ENCODE measurements at regions not wholly inside any gene's neighbourhood (a gene's known extent, or its start where the extent isn't known, plus 50 kb on each side); places are given as distances from the start of the nearest gene placed in this dataset.
"Not testable (repeated sequence)": the region's sequence is repeated elsewhere in the genome, so short reads cannot be mapped to it uniquely, and the experiment has no call there.

DNA sequence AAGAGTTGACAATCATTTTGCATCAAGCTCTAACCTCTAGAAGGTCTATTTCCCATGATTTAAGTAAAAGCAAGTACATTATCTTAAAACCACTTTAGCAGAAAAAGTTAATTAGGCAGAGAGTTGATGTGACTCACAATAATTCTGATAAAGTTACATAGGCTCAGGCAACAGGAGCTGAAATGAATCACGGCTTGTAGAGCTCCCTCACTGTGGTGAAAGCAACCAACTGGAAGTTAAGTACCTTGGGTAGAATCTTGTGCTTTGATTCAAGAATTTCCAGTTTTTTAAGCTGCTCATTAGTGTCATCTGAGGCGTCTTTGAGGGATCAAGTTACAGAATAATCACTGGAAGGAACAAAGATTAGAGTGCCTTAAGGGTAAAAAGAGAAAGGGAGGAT lies 68.9 kb upstream of the NFE2L3 start:
- no peak for DNase-seq
- H3K36me3 ChIP-seq, result no peaks in the 10 kb centered on the region
- no peak for ATAC-seq

DNA sequence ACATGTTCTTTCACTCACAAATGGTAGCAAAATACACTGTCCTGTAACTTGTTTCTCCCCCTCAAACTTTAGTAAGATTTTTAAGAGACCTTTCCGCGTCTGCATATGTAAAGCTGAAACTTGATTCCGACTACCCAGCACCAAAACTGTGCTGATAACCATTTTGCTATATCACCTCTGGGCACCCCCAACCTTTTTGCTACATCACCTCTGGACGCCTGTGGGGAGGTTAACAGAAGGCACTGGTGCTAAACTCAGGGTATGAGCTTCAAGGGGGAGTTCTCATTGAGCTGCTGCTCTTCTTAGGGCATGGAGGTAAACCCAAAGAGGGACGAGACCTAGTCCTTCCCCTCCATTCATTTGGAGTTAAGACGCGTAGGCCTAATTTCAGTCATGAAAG lies 67.6 kb upstream of the NFE2L3 start:
- Histone ChIP-seq H3K36me3 (no peaks in the 10 kb centered on the region), H3K27ac (no peak overlapping the region), H3K4me1 (no peaks in the 10 kb centered on the region), H3K4me3 (no peak overlapping the region), H3K9me3 (no peaks in the 10 kb centered on the region), H3K27me3 (ENCODE audit: low read depth) (no peaks in the 10 kb centered on the region)
- DNase-seq (no peak), ATAC-seq (no peak)
- TF ChIP-seq, protein P1, sequence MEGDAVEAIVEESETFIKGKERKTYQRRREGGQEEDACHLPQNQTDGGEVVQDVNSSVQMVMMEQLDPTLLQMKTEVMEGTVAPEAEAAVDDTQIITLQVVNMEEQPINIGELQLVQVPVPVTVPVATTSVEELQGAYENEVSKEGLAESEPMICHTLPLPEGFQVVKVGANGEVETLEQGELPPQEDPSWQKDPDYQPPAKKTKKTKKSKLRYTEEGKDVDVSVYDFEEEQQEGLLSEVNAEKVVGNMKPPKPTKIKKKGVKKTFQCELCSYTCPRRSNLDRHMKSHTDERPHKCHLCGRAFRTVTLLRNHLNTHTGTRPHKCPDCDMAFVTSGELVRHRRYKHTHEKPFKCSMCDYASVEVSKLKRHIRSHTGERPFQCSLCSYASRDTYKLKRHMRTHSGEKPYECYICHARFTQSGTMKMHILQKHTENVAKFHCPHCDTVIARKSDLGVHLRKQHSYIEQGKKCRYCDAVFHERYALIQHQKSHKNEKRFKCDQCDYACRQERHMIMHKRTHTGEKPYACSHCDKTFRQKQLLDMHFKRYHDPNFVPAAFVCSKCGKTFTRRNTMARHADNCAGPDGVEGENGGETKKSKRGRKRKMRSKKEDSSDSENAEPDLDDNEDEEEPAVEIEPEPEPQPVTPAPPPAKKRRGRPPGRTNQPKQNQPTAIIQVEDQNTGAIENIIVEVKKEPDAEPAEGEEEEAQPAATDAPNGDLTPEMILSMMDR (IDR thresholded peaks at IDR 0.05), result no peak
- intact Hi-C loops (cut with DNase I), result no loop called here

More for the DNA sequence above, 68.9 kb upstream of the NFE2L3 start:
- Histone ChIP-seq H3K9me3 (no peaks in the 10 kb centered on the region), H3K27ac (no peak overlapping the region), H3K4me3 (no peak overlapping the region), H3K27me3 (ENCODE audit: low read depth) (no peaks in the 10 kb centered on the region), H3K4me1 (peaks cover 10% of the 10 kb centered on the region)
- intact Hi-C loops (cut with DNase I), result no loop called here
- TF ChIP-seq, protein P1 (IDR thresholded peaks at IDR 0.05), result no peak

DNA sequence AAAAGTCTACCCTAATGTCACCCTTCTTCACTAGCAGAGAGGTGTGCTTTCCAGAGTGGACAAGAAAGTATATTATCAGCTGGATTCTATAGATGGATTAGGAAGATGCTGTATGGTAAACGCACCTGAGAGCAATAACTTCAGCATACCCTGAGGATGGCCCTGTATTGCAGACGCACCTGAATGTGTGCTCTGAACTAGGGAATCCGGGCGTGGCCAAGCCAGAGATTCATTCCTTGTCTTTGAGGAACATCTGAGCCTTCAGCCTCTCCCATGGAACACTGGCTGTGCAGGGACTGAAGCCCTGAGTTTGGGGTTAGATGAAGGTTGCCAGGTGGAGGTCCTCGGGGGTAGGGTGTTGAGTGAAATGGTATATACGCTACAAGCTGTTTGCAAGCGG lies 66.2 kb upstream of the NFE2L3 start:
- no peak for DNase-seq
- H3K4me1 ChIP-seq, result peaks cover 3% of the 10 kb centered on the region
- H3K4me3 ChIP-seq, result no peak overlapping the region
- ATAC-seq, result no peak
- no peaks in the 10 kb centered on the region for H3K9me3 ChIP-seq
- no peaks in the 10 kb centered on the region for H3K36me3 ChIP-seq
- TF ChIP-seq, protein P1 (IDR thresholded peaks at IDR 0.05), result no peak
- intact Hi-C loops (cut with DNase I), result loop anchor here (5.0 kb wide), 1 partner anchor 277 kb away; no protein-coding TSS in a partner anchor
- no peak overlapping the region for H3K27ac ChIP-seq
- H3K27me3 ChIP-seq (ENCODE audit: low read depth), result no peaks in the 10 kb centered on the region

DNA sequence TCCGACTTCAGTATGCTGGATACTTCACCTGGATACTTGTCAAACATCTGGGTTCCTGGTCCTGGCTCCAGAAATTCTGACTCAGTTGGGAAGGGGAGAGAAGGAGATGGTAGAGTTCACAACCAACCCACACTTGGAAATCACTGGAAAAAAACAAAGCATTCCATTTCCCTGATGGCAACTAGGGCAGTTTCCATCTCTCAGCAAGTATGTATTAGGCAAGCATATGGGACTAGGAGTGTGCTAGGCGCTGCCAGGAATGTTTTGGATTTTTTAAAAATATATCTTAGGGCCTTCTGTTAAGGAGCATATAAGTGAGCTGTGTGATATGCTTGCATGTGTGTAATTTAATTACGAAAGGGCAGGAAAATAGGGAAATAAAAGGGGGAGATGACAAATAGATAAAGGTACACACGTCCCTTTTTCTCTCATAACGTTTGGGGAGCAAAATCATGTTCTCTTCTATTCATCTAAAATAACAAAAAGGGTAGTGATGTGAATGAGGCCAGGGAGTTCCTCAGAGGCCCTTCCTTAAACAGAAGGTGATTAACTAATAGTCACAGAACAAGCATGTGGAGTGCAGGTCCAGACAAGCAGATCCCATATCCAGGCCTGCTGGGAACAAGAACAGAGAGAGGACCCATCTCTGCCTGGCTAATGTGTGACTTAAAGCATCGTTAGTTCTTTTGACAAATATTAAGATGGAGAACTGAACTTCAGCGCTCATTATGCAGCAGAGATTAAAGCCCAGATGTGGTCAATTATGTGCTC lies 64.5 kb upstream of the NFE2L3 start:
- Histone ChIP-seq H3K4me1 (peaks cover 5% of the 10 kb centered on the region), H3K4me3 (no peak overlapping the region), H3K36me3 (no peaks in the 10 kb centered on the region), H3K27me3 (ENCODE audit: low read depth) (no peaks in the 10 kb centered on the region), H3K9me3 (no peaks in the 10 kb centered on the region), H3K27ac (no peak overlapping the region)
- TF ChIP-seq, protein P1 (IDR thresholded peaks at IDR 0.05), result no peak
- intact Hi-C loops (cut with DNase I), result loop anchor here (5.0 kb wide), 1 partner anchor 275 kb away; no protein-coding TSS in a partner anchor
- DNase-seq (no peak), ATAC-seq (no peak)

DNA sequence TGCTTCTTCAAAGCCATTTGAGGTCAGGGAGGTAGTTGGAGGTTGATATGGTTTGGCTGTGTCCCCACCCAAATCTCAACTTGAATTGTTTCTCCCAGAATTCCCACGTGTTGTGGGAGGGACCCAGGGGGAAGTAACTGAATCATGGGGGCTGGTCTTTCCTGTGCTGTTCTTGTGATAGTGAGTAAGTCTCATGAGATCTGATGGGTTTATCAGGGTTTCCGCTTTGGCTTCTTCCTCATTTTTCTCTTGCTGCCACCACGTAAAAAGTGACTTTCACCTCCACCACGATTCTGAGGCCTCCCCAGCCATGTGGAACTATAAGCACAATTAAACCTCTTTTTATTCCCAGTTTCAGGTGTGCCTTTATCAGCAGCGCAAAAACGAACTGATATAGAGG lies 62.5 kb upstream of the NFE2L3 start:
- not testable (repeated sequence) for ATAC-seq
- intact Hi-C loops (cut with DNase I), result loop anchor here (5.0 kb wide), 1 partner anchor 273 kb away; no protein-coding TSS in a partner anchor

DNA sequence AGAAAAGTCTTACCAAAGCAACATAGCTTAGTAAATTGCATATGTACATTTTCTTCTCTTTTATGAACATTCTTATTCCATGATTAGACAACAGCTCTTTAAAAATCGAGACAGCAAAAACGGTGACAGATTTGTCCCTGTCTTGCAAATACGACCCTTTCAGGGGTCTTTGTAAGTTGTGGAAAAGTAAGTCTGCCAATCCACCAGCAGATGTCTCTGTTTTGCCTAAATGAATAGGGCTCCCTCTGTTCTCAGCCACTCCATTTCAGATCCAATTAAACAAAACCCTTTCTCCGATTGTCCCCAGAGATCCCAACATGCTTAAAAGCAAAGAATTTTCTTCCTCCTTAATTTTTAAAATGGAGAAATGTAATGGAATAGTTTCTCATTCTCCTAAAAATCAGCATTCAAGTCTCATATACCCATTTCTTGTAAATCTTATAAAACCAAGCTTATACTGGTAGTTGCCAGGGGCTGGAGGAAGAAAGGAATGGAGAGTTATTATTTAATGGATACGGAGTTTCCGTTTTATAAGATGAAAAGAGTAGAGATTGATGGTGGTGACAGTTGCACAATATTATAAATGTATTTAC lies 61.0 kb upstream of the NFE2L3 start:
- intact Hi-C loops (cut with DNase I), result no loop called here
- no peak for DNase-seq
- Histone ChIP-seq H3K36me3 (no peaks in the 10 kb centered on the region), H3K9me3 (no peaks in the 10 kb centered on the region), H3K27ac (no peak overlapping the region), H3K4me3 (peak overlapping the region; percentile 9), H3K27me3 (ENCODE audit: low read depth) (no peaks in the 10 kb centered on the region), H3K4me1 (peaks cover 5% of the 10 kb centered on the region)
- ATAC-seq, result peak; percentile 78 to 82
- TF ChIP-seq, protein P1 (IDR thresholded peaks at IDR 0.05), result peak; percentile 69

More for the DNA sequence above, 62.5 kb upstream of the NFE2L3 start:
- DNase-seq; H3K27me3 ChIP-seq (ENCODE audit: low read depth); H3K36me3 ChIP-seq; H3K4me3 ChIP-seq; H3K4me1 ChIP-seq; H3K27ac ChIP-seq; H3K9me3 ChIP-seq: not testable (repeated sequence)

Data from lower lobe of right lung (tissue), 2 donors.